Fibroblast of pulmonary artery (primary cell): ENCODE measurements at regions not wholly inside any gene's neighbourhood (a gene's known extent, or its start where the extent isn't known, plus 50 kb on each side); places are given as distances from the start of the nearest gene placed in this dataset.

Experiments
- DNase-seq: peaks from one replicate; pipeline ENCODE4 v3.0.0-alpha.2; 2010; ENCODE audit warnings: low read depth
- H3K4me3 ChIP-seq: replicated peaks from 2 replicates; pipeline ENCODE4 v1.5.1; 2011; ENCODE audit warnings: low read depth, mild to moderate bottlenecking, control low read depth, low read length, moderate library complexity
- TF ChIP-seq, protein P1 (sequence below): IDR thresholded peaks from 2 replicates; pipeline ENCODE4 v1.5.1; 2011; ENCODE audit warnings: mild to moderate bottlenecking, control low read depth, low read length, inconsistent platforms; ENCODE audit errors: missing control alignments

DNA sequence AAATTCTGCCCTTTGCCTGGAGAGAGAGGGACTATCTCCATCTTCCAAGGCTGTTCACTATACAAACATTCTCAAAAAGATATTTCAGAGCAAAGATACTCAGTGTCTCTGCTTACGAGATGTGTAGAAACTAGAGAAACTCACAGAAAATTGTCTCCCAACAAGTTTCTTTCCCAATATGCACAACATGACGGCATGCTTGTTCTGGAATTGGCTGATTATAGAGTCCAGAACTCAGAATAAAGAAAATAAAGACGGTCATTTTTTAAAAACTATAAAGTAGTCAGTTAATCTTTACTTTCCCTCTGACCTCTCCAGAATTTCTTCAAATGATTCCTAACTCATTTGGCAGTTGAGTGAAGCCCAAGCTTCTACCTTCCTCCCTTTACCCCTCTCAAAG lies 285.5 kb upstream of the KLF3 start:
- TF ChIP-seq, protein P1, sequence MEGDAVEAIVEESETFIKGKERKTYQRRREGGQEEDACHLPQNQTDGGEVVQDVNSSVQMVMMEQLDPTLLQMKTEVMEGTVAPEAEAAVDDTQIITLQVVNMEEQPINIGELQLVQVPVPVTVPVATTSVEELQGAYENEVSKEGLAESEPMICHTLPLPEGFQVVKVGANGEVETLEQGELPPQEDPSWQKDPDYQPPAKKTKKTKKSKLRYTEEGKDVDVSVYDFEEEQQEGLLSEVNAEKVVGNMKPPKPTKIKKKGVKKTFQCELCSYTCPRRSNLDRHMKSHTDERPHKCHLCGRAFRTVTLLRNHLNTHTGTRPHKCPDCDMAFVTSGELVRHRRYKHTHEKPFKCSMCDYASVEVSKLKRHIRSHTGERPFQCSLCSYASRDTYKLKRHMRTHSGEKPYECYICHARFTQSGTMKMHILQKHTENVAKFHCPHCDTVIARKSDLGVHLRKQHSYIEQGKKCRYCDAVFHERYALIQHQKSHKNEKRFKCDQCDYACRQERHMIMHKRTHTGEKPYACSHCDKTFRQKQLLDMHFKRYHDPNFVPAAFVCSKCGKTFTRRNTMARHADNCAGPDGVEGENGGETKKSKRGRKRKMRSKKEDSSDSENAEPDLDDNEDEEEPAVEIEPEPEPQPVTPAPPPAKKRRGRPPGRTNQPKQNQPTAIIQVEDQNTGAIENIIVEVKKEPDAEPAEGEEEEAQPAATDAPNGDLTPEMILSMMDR = no peak
- no peak overlapping the region for H3K4me3 ChIP-seq
- DNase-seq = no peak

DNA sequence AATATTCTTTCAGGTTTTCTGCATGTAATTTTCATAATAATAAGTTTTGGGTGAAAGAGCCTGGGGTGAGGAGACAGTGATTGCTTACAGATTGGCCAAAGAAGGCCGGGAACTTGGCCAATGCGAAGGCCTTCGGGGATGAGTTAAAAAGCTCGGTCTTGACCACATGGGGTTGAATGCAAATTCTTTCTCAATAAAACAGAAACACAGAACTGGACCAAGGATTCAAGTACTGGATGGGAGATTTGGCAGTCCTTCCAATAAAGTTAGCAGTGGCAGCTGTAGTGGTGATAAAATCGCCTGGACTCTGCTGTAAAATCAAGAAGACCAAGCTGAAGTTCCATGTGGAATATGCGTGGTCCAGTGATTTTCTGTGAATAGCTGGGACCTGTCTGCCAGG lies 282.2 kb upstream of the KLF3 start:
- no peak overlapping the region for H3K4me3 ChIP-seq
- no peak for DNase-seq
- TF ChIP-seq, protein P1 = no peak

DNA sequence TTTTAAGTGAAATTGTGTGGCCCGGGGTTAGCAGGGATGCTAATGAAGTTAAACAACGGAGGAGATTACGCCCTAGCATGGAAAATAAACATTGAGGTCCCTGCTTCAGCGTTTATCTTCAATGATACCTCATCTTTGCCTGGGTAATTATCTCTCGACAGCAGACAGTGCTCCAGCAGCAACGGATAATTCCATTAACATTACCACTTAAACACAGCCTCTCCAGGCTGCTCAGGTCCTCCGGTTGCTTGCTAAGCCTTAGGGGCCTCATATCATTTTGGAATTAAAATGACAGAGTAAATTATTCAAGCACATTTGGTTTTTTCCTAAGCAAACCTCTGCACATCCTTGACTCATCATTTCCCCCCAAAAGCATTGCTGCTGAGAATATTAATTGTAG lies 281.5 kb upstream of the KLF3 start:
- H3K4me3 ChIP-seq = no peak overlapping the region
- DNase-seq = no peak
- TF ChIP-seq, protein P1 = no peak

DNA sequence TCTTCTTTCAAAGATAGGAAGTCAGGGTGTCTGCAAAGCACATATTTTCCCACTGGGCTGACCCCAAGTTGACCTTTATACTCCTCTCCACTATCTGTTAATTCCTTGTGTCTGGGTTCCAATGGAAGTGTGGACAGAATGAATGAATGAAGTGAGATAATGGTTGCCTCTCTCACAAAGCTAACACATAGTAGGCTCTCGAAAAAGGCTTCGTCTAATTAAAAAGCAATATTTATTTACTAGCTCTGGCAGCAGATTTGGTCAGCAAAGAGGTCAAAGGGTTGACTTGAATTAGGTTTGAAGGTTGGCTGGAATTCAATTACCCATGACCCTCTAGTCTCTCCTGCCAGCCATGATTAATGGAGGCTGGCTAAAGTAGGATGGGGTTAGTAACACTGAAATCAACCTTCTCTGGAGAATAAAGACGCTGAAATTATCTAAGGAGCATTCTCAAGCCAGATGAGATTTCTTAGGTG lies 280.3 kb upstream of the KLF3 start:
- TF ChIP-seq, protein P1 = no peak
- no peak for DNase-seq
- H3K4me3 ChIP-seq = no peak overlapping the region

DNA sequence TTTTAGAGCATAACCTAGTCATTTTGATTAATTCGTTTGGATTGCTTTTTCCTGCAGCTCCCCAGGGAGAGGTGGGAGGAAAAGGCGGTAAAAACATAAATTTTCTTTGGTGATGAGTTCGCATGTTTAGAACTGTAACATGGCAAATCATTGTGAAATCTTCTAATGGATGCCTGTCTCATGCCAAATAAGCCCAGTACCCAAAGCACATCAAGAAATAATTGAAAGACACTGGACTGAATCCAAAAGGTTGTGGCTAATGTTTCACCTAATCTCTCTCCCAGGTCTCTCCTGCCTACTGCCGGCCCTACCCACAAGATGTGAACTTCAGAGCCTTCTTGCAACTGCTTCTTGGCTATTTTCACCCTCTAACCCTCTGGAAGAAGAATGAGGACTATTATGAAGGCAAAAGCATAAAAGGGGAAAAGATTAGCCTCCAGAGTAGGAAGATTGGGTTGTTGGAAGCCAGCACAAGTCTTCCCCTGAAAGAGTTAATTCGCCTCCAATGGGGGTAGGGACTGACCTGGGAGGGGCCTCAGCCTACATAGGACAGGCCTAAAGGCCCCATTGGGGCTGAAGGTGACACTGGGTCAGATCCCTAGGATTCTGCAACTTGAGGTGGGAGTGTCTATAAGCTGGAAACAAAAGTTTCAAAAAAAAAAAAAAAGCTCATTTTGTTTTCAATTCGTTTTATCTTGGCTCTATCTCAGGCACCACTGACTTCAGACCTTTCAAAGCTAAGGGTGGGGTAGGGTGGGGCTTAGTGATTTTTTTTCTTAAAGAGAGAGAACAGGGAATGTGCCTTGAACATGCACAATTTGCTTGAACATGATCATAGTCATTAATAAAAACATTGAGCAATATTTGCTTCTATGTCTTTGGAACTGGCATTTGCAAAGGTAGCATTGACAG lies 278.6 kb upstream of the KLF3 start:
- no peak for DNase-seq
- H3K4me3 ChIP-seq = no peak overlapping the region
- TF ChIP-seq, protein P1 = no peak

DNA sequence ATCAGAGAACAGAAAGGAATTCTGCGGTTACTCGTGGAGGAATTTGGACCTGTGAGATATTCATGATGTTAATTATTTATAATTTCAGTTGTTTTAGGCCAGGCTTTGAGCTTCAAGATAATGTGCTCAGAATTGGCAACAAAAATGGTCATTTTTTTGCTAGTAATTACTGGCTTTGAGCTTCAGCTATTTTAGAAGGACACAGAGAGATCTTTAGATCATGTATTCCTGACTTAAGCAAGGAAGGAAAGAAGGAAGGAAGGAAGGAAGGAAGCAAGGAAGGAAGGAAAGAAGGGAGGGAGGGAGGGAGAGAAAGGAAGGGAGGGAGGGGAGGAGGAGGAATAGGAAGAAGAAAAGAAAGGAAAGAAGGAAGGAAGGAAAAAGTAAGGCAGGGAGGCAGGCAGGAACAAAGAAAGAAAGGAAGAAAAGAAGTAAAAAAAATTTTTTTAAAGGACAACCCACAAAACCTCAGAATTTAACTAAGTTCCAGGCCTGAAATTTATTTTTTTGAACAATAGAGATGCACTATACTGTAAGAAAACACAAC lies 277.9 kb upstream of the KLF3 start:
- DNase-seq = no peak
- TF ChIP-seq, protein P1 = no peak
- no peak overlapping the region for H3K4me3 ChIP-seq
